Neural progenitor cell (in vitro differentiated cells): ENCODE measurements at regions not wholly inside any gene's neighbourhood (a gene's known extent, or its start where the extent isn't known, plus 50 kb on each side); places are given as distances from the start of the nearest gene placed in this dataset.

Source experiments
- DNase-seq: peaks from one replicate; pipeline ENCODE4 v3.0.0-alpha.2; 2016; ENCODE audit warnings: low spot score
- H2AFZ ChIP-seq: fragments of 200-600 bp; sonication (generic); replicated peaks from 2 replicates; pipeline ENCODE4 v1.6.1; 2016; ENCODE audit warnings: antibody characterized with exemption
- H3F3A ChIP-seq: fragments of 200-600 bp; sonication (generic); 2 replicates; pipeline ENCODE4 v1.6.1; 2016; ENCODE audit warnings: antibody characterized with exemption, low read depth
- H3K27ac ChIP-seq: fragments of 200-600 bp; sonication (generic); 2 replicates; pipeline ENCODE4 v1.5.1; 2016; ENCODE audit warnings: mild to moderate bottlenecking
- H3K27me3 ChIP-seq: fragments of 200-600 bp; sonication (generic); 2 replicates; pipeline ENCODE4 v1.6.1; 2016; ENCODE audit warnings: mild to moderate bottlenecking, moderate library complexity
- H3K36me3 ChIP-seq: fragments of 200-600 bp; sonication (generic); 2 replicates; pipeline ENCODE4 v1.5.1; 2016
- H3K4me1 ChIP-seq: fragments of 200-600 bp; sonication (generic); 2 replicates; pipeline ENCODE4 v1.6.1; 2016; ENCODE audit warnings: mixed run types
- H3K4me2 ChIP-seq: fragments of 200-600 bp; sonication (generic); 2 replicates; pipeline ENCODE4 v1.6.1; 2016
- H3K4me3 ChIP-seq: fragments of 200-600 bp; sonication (generic); 2 replicates; pipeline ENCODE4 v1.5.1; 2016
- H3K79me2 ChIP-seq: fragments of 200-600 bp; sonication (generic); 2 replicates; pipeline ENCODE4 v1.6.1; 2016; ENCODE audit warnings: low read depth
- H3K9ac ChIP-seq: fragments of 200-600 bp; sonication (generic); 2 replicates; pipeline ENCODE4 v1.6.1; 2016
- H3K9me3 ChIP-seq: fragments of 200-600 bp; sonication (generic); 2 replicates; pipeline ENCODE4 v1.5.1; 2016; ENCODE audit warnings: low read depth
- H4K20me1 ChIP-seq: fragments of 200-600 bp; sonication (generic); 2 replicates; pipeline ENCODE4 v1.6.1; 2016; ENCODE audit warnings: low read depth
- H3K27ac Mint-ChIP-seq: 3 replicates; pipeline ENCODE4 v1.8.0; 2021; ENCODE audit warnings: mixed read lengths
- H3K27me3 Mint-ChIP-seq: 2 replicates; pipeline ENCODE4 v1.8.0; 2022; ENCODE audit warnings: low read depth, mild to moderate bottlenecking, inconsistent platforms, moderate library complexity, mixed read lengths; ENCODE audit not compliant: insufficient read depth
- H3K36me3 Mint-ChIP-seq: 3 replicates; pipeline ENCODE4 v1.8.0; 2021; ENCODE audit warnings: mixed read lengths
- H3K4me1 Mint-ChIP-seq: 3 replicates; pipeline ENCODE4 v1.8.0; 2021; ENCODE audit warnings: mixed read lengths
- H3K4me3 Mint-ChIP-seq: 3 replicates; pipeline ENCODE4 v1.8.0; 2021; ENCODE audit warnings: mild to moderate bottlenecking, moderate library complexity, mixed read lengths
- H3K9me3 Mint-ChIP-seq: 3 replicates; pipeline ENCODE4 v1.8.0; 2020; ENCODE audit warnings: mixed read lengths
- EZH2 ChIP-seq: fragments of 200-600 bp; sonication (generic); IDR thresholded peaks from 2 replicates; pipeline ENCODE4 v1.6.1; 2017; ENCODE audit warnings: antibody characterized with exemption, mild to moderate bottlenecking, moderate library complexity
- EZH2phosphoT487 ChIP-seq: fragments of 200-600 bp; sonication (generic); IDR thresholded peaks from 2 replicates; pipeline ENCODE4 v1.6.1; 2017; ENCODE audit warnings: antibody characterized with exemption
- TF ChIP-seq, protein P1 (sequence below): fragments of 200-600 bp; sonication (generic); IDR thresholded peaks from 2 replicates; pipeline ENCODE4 v1.5.1; 2017; ENCODE audit warnings: antibody characterized with exemption, mild to moderate bottlenecking

DNA sequence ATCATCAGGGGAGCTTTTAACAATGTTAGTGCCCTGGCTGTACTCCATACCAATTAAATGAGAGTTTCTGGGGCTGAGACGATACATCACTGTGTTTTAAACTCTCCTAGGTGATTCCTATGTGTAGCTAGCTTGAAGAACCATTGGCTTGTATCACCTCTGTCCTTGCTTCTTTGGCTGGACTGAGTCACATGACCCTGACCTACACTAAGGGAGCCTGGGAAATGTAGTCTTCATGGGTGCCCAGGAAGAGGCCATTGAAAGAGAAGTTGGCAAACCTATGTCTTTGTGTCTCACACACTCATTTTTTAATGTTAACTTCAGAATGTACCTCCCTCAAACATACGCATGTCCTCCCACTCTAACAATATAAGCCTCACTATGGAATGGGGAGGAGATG lies 506.6 kb downstream of the DHX35 start:
- no peak overlapping the region for H3K27ac Mint-ChIP-seq
- peaks cover 3% of the 10 kb centered on the region for H3K27me3 Mint-ChIP-seq
- H3K4me1 ChIP-seq: no peaks in the 10 kb centered on the region
- no peak overlapping the region for H3K4me3 Mint-ChIP-seq
- no peak overlapping the region for H3K4me3 ChIP-seq
- H4K20me1 ChIP-seq: no peaks in the 10 kb centered on the region
- peaks cover 8% of the 10 kb centered on the region for H3K9me3 Mint-ChIP-seq
- H3K27me3 ChIP-seq: no peaks in the 10 kb centered on the region
- H3K4me2 ChIP-seq: no peak overlapping the region
- DNase-seq: peak; percentile 26
- no peaks in the 10 kb centered on the region for H3K36me3 Mint-ChIP-seq
- TF ChIP-seq EZH2phosphoT487: no peak
- no peak for TF ChIP-seq EZH2
- TF ChIP-seq, protein P1, sequence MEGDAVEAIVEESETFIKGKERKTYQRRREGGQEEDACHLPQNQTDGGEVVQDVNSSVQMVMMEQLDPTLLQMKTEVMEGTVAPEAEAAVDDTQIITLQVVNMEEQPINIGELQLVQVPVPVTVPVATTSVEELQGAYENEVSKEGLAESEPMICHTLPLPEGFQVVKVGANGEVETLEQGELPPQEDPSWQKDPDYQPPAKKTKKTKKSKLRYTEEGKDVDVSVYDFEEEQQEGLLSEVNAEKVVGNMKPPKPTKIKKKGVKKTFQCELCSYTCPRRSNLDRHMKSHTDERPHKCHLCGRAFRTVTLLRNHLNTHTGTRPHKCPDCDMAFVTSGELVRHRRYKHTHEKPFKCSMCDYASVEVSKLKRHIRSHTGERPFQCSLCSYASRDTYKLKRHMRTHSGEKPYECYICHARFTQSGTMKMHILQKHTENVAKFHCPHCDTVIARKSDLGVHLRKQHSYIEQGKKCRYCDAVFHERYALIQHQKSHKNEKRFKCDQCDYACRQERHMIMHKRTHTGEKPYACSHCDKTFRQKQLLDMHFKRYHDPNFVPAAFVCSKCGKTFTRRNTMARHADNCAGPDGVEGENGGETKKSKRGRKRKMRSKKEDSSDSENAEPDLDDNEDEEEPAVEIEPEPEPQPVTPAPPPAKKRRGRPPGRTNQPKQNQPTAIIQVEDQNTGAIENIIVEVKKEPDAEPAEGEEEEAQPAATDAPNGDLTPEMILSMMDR: no peak
- no peaks in the 10 kb centered on the region for H3K4me1 Mint-ChIP-seq
- H2AFZ ChIP-seq: peak overlapping the region; percentile 72
- H3F3A ChIP-seq: no peaks in the 10 kb centered on the region
- no peaks in the 10 kb centered on the region for H3K79me2 ChIP-seq
- H3K9me3 ChIP-seq: no peaks in the 10 kb centered on the region
- no peak overlapping the region for H3K27ac ChIP-seq
- H3K36me3 ChIP-seq: no peaks in the 10 kb centered on the region
- no peak overlapping the region for H3K9ac ChIP-seq

DNA sequence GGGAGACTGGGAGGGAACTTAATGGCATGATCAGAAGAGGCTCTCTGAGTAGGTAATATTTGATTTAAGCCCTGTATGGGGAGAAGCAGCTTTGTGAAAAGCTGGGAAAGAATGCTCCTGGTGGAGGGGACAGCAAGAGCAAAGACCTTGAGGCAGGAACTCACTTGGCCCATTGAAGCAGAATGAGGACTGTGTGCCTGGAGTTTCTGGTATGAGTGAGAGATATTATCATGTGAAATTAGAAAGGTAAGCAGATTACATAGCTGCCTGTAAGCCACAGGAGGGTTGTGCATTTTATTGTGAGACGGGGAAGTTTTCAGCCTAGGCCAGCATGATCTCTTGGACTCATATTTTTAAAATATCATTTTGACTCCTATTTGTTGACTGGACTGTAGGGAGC lies 502.1 kb downstream of the DHX35 start:
- Histone ChIP-seq H3K27ac (no peak overlapping the region), H3K4me1 (no peaks in the 10 kb centered on the region), H3K4me2 (no peak overlapping the region), H3K9ac (no peak overlapping the region), H3K27me3 (no peaks in the 10 kb centered on the region), H2AFZ (no peak overlapping the region), H3F3A (no peaks in the 10 kb centered on the region), H3K36me3 (no peaks in the 10 kb centered on the region), H4K20me1 (no peaks in the 10 kb centered on the region), H3K79me2 (no peaks in the 10 kb centered on the region), H3K9me3 (no peaks in the 10 kb centered on the region), H3K4me3 (no peak overlapping the region)
- H3K36me3 Mint-ChIP-seq: no peaks in the 10 kb centered on the region
- no peaks in the 10 kb centered on the region for H3K4me1 Mint-ChIP-seq
- H3K4me3 Mint-ChIP-seq: no peak overlapping the region
- H3K9me3 Mint-ChIP-seq: peaks cover 3% of the 10 kb centered on the region
- TF ChIP-seq EZH2phosphoT487 (no peak), EZH2 (no peak)
- TF ChIP-seq, protein P1: no peak
- no peak for DNase-seq
- H3K27ac Mint-ChIP-seq: no peak overlapping the region
- peaks cover 3% of the 10 kb centered on the region for H3K27me3 Mint-ChIP-seq

DNA sequence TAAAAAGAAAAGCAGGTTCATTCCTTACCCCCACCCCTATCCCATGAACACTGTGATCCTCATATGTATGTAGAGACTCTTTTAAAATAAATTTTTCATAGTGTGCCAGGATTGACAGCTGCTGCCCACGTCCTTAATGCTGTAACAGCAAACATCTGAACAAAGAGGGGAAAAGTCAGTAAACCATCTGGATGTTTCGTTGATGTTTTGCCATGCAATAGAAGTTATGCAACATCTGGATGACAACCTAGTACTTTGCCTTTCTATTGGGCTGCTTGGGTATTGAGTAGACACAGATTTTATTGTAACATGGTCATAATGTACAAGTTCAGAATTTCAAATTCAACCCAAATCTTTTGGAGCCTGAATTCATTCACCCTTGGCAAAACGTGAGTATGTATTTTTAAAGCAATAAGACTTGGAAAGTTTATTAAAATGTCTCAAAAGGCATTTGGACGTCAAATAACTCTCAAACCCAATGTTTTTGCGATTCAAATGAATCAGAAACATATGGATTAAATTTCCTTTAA lies 500.3 kb downstream of the DHX35 start:
- peaks cover 3% of the 10 kb centered on the region for H3K27me3 Mint-ChIP-seq
- Histone ChIP-seq H3K9me3 (no peaks in the 10 kb centered on the region), H4K20me1 (no peaks in the 10 kb centered on the region), H3F3A (no peaks in the 10 kb centered on the region), H3K36me3 (no peaks in the 10 kb centered on the region), H3K4me3 (no peak overlapping the region), H3K79me2 (no peaks in the 10 kb centered on the region), H3K4me2 (no peak overlapping the region), H3K27ac (no peak overlapping the region), H3K9ac (no peak overlapping the region), H3K4me1 (no peaks in the 10 kb centered on the region), H3K27me3 (no peaks in the 10 kb centered on the region), H2AFZ (no peak overlapping the region)
- peaks cover 3% of the 10 kb centered on the region for H3K9me3 Mint-ChIP-seq
- H3K36me3 Mint-ChIP-seq: no peaks in the 10 kb centered on the region
- no peaks in the 10 kb centered on the region for H3K4me1 Mint-ChIP-seq
- H3K4me3 Mint-ChIP-seq: no peak overlapping the region
- TF ChIP-seq EZH2phosphoT487 (no peak), EZH2 (no peak)
- TF ChIP-seq, protein P1: no peak
- H3K27ac Mint-ChIP-seq: no peak overlapping the region
- no peak for DNase-seq
